GM18520 (cell line): ENCODE measurements at regions not wholly inside any gene's neighbourhood (a gene's known extent, or its start where the extent isn't known, plus 50 kb on each side); places are given as distances from the start of the nearest gene placed in this dataset.

Experiments used
- ATAC-seq: cut with Tn5 transposase; IDR thresholded peaks from one replicate; pipeline ENCODE4 v1.9.1; 2021; ENCODE audit not compliant: unreplicated experiment

- no peak for ATAC-seq
Observed at GRCh38 chr4:165716472-165716871, 156.6 kb upstream of the TLL1 start.

GRCh38 chr4:165718660-165719059 lies 154.4 kb upstream of the TLL1 start:
- ATAC-seq = no peak

GRCh38 chr4:165720411-165721082 lies 152.5 kb upstream of the TLL1 start:
- ATAC-seq = no peak

GRCh38 chr4:165721815-165722214 lies 151.2 kb upstream of the TLL1 start:
- no peak for ATAC-seq

- ATAC-seq = no peak
Observed at GRCh38 chr4:165723051-165723795, 149.8 kb upstream of the TLL1 start.

GRCh38 chr4:165724786-165725185 lies 148.3 kb upstream of the TLL1 start:
- ATAC-seq = no peak

- no peak for ATAC-seq
Observed at GRCh38 chr4:165725352-165725751, 147.7 kb upstream of the TLL1 start.

GRCh38 chr4:165726831-165727230 lies 146.2 kb upstream of the TLL1 start:
- no peak for ATAC-seq

- ATAC-seq = no peak
Observed at GRCh38 chr4:165737309-165737972, 135.6 kb upstream of the TLL1 start.

GRCh38 chr4:165738571-165738970 lies 134.5 kb upstream of the TLL1 start:
- ATAC-seq = peak; percentile 64

- no peak for ATAC-seq
Observed at GRCh38 chr4:165740911-165741310, 132.1 kb upstream of the TLL1 start.

- no peak for ATAC-seq
Observed at GRCh38 chr4:165743422-165743821, 129.6 kb upstream of the TLL1 start.

GRCh38 chr4:165744370-165744769 lies 128.7 kb upstream of the TLL1 start:
- no peak for ATAC-seq

GRCh38 chr4:165748321-165748720 lies 124.7 kb upstream of the TLL1 start:
- no peak for ATAC-seq

GRCh38 chr4:165751882-165752281 lies 121.2 kb upstream of the TLL1 start:
- ATAC-seq = no peak

- ATAC-seq = no peak
Observed at GRCh38 chr4:165754664-165755063, 118.4 kb upstream of the TLL1 start.

GRCh38 chr4:165756836-165757235 lies 116.2 kb upstream of the TLL1 start:
- ATAC-seq = no peak

- no peak for ATAC-seq
Observed at GRCh38 chr4:165757451-165757850, 115.6 kb upstream of the TLL1 start.

GRCh38 chr4:165758086-165758485 lies 115.0 kb upstream of the TLL1 start:
- no peak for ATAC-seq

- ATAC-seq = no peak
Observed at GRCh38 chr4:165760182-165760581, 112.9 kb upstream of the TLL1 start.

GRCh38 chr4:165761963-165762362 lies 111.1 kb upstream of the TLL1 start:
- ATAC-seq = no peak

- ATAC-seq = no peak
Observed at GRCh38 chr4:165763640-165764039, 109.4 kb upstream of the TLL1 start.
